ENCODE measurements at regions not wholly inside any gene's neighbourhood (a gene's known extent, or its start where the extent isn't known, plus 50 kb on each side); places are given as distances from the start of the nearest gene placed in this dataset.

DNA sequence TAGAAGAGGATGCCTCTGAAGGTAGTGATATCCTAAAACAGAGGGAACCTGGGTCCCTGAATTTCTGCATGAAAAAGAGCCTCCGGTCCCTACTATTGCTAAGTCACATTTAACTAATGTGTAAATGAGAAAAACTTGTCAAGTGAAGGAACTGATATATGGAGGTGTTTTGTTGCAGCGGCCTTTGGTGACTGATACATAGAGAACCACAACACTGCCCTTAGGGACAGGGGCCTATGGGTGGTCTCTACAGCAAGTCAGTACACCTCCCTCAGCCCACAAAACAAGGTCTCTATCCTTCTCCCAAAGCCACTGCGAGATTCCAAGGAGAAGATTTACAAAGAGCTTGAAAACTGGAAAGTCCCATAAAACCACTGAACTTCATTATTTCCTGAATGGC, 275.3 kb downstream of the SOX9 start:
- H3K27ac ChIP-seq = no peak overlapping the region
- H3K4me3 ChIP-seq = no peak overlapping the region
- no peak for DNase-seq
- H3K36me3 ChIP-seq = no peaks in the 10 kb centered on the region
- no peaks in the 10 kb centered on the region for H3K27me3 ChIP-seq
- H3K9me3 ChIP-seq = no peaks in the 10 kb centered on the region
- H3K4me1 ChIP-seq = no peaks in the 10 kb centered on the region
- intact Hi-C loops (cut with DNase I; ENCODE audit: low total_unique reads) = no loop called here
- TF ChIP-seq, protein P1, sequence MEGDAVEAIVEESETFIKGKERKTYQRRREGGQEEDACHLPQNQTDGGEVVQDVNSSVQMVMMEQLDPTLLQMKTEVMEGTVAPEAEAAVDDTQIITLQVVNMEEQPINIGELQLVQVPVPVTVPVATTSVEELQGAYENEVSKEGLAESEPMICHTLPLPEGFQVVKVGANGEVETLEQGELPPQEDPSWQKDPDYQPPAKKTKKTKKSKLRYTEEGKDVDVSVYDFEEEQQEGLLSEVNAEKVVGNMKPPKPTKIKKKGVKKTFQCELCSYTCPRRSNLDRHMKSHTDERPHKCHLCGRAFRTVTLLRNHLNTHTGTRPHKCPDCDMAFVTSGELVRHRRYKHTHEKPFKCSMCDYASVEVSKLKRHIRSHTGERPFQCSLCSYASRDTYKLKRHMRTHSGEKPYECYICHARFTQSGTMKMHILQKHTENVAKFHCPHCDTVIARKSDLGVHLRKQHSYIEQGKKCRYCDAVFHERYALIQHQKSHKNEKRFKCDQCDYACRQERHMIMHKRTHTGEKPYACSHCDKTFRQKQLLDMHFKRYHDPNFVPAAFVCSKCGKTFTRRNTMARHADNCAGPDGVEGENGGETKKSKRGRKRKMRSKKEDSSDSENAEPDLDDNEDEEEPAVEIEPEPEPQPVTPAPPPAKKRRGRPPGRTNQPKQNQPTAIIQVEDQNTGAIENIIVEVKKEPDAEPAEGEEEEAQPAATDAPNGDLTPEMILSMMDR (IDR thresholded peaks at IDR 0.05) = no peak

DNA sequence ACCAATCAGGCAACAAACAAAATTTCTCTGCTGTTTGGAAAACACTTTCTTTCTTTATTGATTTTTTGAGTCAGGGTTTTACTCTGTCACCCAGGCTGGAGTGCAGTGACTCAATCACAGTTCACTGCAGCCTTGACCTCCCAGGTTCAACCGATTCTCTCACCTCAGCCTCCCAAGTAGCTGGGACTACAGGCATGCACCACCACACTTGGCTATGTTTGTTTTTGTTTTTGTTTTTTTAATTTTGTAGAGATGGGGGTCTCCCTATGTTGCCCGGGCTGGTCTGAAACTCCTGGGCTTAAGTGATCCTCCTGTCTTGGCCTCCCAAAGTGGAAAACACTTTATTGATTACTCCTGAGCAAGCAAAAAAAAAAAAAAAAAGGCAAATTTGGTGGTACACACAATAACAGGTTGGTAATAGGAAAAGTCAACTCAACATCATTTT, 276.4 kb downstream of the SOX9 start:
- Histone ChIP-seq H3K36me3 (no peaks in the 10 kb centered on the region), H3K4me1 (no peaks in the 10 kb centered on the region), H3K9me3 (no peaks in the 10 kb centered on the region), H3K27ac (no peak overlapping the region), H3K4me3 (no peak overlapping the region), H3K27me3 (no peaks in the 10 kb centered on the region)
- intact Hi-C loops (cut with DNase I; ENCODE audit: low total_unique reads) = no loop called here
- TF ChIP-seq, protein P1 (IDR thresholded peaks at IDR 0.05) = no peak
- DNase-seq = no peak

DNA sequence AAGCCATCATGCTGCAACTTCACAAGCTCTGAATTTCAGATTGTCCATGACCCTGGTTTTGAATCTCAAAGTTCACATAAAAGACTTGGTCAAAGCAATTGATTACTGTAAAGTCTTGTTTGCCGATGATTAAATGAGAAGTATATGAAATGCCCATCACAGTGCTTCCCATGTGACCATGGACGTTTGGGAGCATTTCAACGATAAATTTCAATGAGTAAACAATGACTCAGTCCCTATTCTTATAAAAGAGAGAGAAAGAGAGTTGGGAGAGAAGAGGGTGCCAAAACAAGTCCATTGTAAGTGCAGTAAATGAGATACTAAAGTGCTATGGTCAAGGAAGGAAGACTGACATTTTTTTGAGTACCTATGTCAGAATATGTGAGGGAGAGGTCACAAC, 276.9 kb downstream of the SOX9 start:
- H3K36me3 ChIP-seq = no peaks in the 10 kb centered on the region
- no peak overlapping the region for H3K4me3 ChIP-seq
- intact Hi-C loops (cut with DNase I; ENCODE audit: low total_unique reads) = no loop called here
- no peaks in the 10 kb centered on the region for H3K9me3 ChIP-seq
- no peak overlapping the region for H3K27ac ChIP-seq
- TF ChIP-seq, protein P1 (IDR thresholded peaks at IDR 0.05) = no peak
- no peaks in the 10 kb centered on the region for H3K27me3 ChIP-seq
- no peak for DNase-seq
- no peaks in the 10 kb centered on the region for H3K4me1 ChIP-seq

DNA sequence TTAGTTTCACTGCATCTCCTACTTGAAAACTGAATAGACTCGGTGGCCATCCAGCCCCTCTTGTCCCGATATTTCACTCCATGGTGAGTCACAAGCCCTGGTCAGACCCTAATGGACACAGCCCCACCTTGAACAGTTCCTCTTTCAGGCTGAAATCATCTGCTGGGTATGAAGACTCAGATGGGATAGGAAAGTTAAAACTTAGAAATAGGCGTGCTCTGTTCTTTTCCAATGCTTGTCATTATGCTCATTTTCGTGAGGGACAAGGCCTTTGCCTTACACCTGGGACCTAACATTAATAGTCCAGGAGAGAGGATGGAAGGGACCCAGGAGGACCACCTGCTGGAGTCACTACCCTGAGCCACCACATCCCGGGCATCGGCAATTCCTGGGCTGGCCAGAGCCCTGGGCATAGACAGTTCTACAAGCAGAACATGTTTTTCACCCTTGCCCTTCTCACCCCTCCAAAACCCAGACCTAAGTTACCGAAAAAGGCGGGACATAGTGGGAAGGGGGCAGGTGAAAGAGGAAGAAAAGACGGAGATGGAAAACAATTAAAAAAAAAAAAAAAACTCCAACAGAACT, 278.3 kb downstream of the SOX9 start:
- intact Hi-C loops (cut with DNase I; ENCODE audit: low total_unique reads) = no loop called here
- Histone ChIP-seq H3K4me3 (no peak overlapping the region), H3K9me3 (no peaks in the 10 kb centered on the region), H3K27ac (no peak overlapping the region), H3K27me3 (no peaks in the 10 kb centered on the region), H3K36me3 (no peaks in the 10 kb centered on the region), H3K4me1 (no peaks in the 10 kb centered on the region)
- DNase-seq = no peak
- TF ChIP-seq, protein P1 (IDR thresholded peaks at IDR 0.05) = no peak

DNA sequence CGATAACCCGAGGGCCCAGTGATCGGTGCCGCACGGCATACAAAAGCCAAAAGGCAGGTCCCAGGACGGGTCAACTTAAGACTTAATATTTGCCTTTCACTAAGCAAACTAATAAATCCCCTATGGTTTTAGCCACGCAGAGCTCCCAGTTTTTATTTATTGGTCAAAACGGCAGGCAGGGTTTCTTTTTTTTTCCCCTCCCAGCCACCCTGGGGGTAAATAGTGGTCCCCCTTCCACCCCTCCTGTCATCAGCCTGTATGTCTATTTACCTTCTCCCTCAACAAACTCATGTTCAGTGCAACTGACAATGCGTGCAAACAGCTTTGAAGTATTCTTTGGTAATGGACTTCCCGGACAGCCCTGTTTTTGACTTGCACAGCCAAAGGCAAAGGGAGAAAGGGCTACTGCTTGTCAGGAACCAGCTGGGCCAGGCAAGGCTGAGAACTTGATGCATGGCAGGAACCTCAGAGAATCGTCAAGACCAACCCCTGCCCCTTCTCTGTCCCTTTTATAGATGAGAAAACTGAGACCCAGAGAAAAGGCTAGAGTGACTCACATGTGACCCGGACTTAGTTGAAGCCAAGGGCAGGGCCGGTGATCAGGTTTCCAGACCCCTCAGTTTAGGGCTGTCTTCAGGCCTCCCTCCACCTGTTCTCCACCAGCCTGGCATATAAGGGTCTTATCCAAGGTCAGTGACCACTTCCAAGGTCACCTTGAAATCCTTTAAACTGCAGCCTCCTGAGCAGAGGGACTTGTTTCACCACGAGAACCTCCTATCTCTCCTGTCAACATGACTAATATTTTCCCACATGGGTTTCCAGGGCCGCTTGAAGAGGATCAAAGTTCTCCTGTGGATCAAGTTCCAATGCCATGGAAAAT, 279.0 kb downstream of the SOX9 start:
- Histone ChIP-seq H3K27me3 (no peaks in the 10 kb centered on the region), H3K36me3 (no peaks in the 10 kb centered on the region), H3K27ac (no peak overlapping the region), H3K9me3 (no peaks in the 10 kb centered on the region), H3K4me1 (no peaks in the 10 kb centered on the region), H3K4me3 (no peak overlapping the region)
- intact Hi-C loops (cut with DNase I; ENCODE audit: low total_unique reads) = no loop called here
- DNase-seq = no peak
- TF ChIP-seq, protein P1 (IDR thresholded peaks at IDR 0.05) = no peak
